ENCODE measurements at regions not wholly inside any gene's neighbourhood (a gene's known extent, or its start where the extent isn't known, plus 50 kb on each side); places are given as distances from the start of the nearest gene placed in this dataset.

- no peak for TF ChIP-seq CTCF (IDR thresholded peaks at IDR 0.05; ENCODE audit: low read length)
- no peak for TF ChIP-seq EZH2 (optimal IDR thresholded peaks at IDR 0.05; ENCODE audit: low read depth, low read length)
Measured at GRCh38 chr5:2036885-2037284, 154.2 kb upstream of the IRX4 start.
